Upper lobe of left lung (tissue), 6 donors: ENCODE measurements at regions not wholly inside any gene's neighbourhood (a gene's known extent, or its start where the extent isn't known, plus 50 kb on each side); places are given as distances from the start of the nearest gene placed in this dataset.

Source experiments
- ATAC-seq, 2 donors: fragments of 200-7000 bp; cut with Tn5 transposase; one replicate each; pipeline ENCODE4 v1.9.1; 2022; ENCODE audit warnings: mild to moderate bottlenecking in 2 of 2, moderate library complexity in 2 of 2; ENCODE audit not compliant: low FRiP score in 2 of 2
- DNase-seq, 2 donors: peaks; one replicate each; pipeline ENCODE4 v3.0.0-alpha.2; 2019 to 2020
- H3K27ac ChIP-seq, 4 donors: fragments of 200-600 bp; sonication (generic); one replicate each; pipeline ENCODE4 v1.5.1; 2016 to 2019
- H3K27me3 ChIP-seq, 4 donors: fragments of 200-600 bp; sonication (generic); one replicate each; pipeline ENCODE4 v1.5.1; 2017 to 2019
- H3K36me3 ChIP-seq, 4 donors: fragments of 200-600 bp; sonication (generic); one replicate each; pipeline ENCODE4 v1.5.1; 2016 to 2019
- H3K4me1 ChIP-seq, 4 donors: fragments of 200-600 bp; sonication (generic); one replicate each; pipeline ENCODE4 v1.5.1; 2018 to 2019
- H3K4me3 ChIP-seq, 4 donors: fragments of 200-600 bp; sonication (generic); one replicate each; pipeline ENCODE4 v1.5.1; 2017 to 2019; ENCODE audit warnings: mild to moderate bottlenecking in 2 of 4, moderate library complexity in 1 of 4
- H3K9me3 ChIP-seq, 4 donors: fragments of 200-600 bp; sonication (generic); one replicate each; pipeline ENCODE4 v1.5.1; 2018 to 2019
- EP300 ChIP-seq, 4 donors: sonication (generic); formaldehyde crosslinking; IDR thresholded peaks; one replicate each; pipeline ENCODE4 v1.5.1; 2017; ENCODE audit warnings: antibody characterized with exemption in 4 of 4, control low read depth in 2 of 4
- POLR2A ChIP-seq, 4 donors: fragments of 450-650 bp; IDR thresholded peaks; one replicate each; pipeline ENCODE4 v1.5.1; 2016 to 2017; ENCODE audit warnings: antibody characterized with exemption in 4 of 4, mild to moderate bottlenecking in 2 of 4
- POLR2AphosphoS5 ChIP-seq, 2 donors: sonication (generic); formaldehyde crosslinking; IDR thresholded peaks; one replicate each; pipeline ENCODE4 v1.5.1; 2017; ENCODE audit warnings: antibody characterized with exemption in 2 of 2
- WGBS, 2 donors: methylation state at CpG; one replicate each; pipeline ENCODE4 v1.1.5; 2017 to 2018; 5-methylcytosine and 5-hydroxymethylcytosine counted together
- TF ChIP-seq, protein P1 (sequence below), 6 experiments: fragments of 450-650 bp in 4 of 6; fragments of 200-600 bp in 2 of 6; sonication (generic) in 2 of 6; IDR thresholded peaks; one replicate each; pipeline ENCODE4 v1.5.1; 2016 to 2019; ENCODE audit warnings: antibody characterized with exemption in 6 of 6
- donor health status: DM: no; HTN: no; CAD: no; lungs with moderate emphysema.
- donor health status: DM: no; HTN: yes; CAD: no; lungs with severe emphysema.

DNA sequence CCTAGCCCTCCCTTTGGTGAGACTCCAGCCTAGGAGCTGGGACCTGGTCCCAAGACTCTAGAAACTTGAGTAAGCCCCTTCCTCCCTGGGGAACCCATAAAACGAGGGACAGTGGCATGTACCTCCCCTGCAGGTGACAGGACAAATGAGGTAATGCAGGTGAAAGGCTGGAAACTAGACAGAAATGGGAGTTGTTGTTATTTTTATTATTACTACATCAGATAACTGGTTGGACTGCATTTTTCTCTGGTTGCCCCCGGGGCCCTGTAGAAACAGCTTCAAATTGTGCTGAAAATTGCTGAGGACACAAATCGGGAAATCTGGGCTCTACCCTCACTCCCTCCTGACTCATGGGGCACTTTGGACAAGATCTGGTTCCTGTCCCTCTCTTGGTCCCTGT is 132.3 kb upstream of the WNT4 start:
- 66 to 82% methylated on average over 3 of the region's 3 CpGs for WGBS, 2 donors
- H3K36me3 ChIP-seq = no peaks in the 10 kb centered on the region
- no peak overlapping the region for H3K4me3 ChIP-seq
- no peak for ATAC-seq
- peaks cover 0 to 3% (median 0%) of the 10 kb centered on the region in 4 donors for H3K9me3 ChIP-seq
- H3K4me1 ChIP-seq = no peaks in the 10 kb centered on the region
- no peak for DNase-seq
- no peak for TF ChIP-seq POLR2A (IDR thresholded peaks at IDR 0.05)
- TF ChIP-seq POLR2AphosphoS5 (IDR thresholded peaks at IDR 0.05) = no peak
- TF ChIP-seq, protein P1, sequence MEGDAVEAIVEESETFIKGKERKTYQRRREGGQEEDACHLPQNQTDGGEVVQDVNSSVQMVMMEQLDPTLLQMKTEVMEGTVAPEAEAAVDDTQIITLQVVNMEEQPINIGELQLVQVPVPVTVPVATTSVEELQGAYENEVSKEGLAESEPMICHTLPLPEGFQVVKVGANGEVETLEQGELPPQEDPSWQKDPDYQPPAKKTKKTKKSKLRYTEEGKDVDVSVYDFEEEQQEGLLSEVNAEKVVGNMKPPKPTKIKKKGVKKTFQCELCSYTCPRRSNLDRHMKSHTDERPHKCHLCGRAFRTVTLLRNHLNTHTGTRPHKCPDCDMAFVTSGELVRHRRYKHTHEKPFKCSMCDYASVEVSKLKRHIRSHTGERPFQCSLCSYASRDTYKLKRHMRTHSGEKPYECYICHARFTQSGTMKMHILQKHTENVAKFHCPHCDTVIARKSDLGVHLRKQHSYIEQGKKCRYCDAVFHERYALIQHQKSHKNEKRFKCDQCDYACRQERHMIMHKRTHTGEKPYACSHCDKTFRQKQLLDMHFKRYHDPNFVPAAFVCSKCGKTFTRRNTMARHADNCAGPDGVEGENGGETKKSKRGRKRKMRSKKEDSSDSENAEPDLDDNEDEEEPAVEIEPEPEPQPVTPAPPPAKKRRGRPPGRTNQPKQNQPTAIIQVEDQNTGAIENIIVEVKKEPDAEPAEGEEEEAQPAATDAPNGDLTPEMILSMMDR (IDR thresholded peaks at IDR 0.05) = no peak
- no peak for TF ChIP-seq EP300 (IDR thresholded peaks at IDR 0.05)
- no peak overlapping the region for H3K27ac ChIP-seq
- no peaks in the 10 kb centered on the region for H3K27me3 ChIP-seq

DNA sequence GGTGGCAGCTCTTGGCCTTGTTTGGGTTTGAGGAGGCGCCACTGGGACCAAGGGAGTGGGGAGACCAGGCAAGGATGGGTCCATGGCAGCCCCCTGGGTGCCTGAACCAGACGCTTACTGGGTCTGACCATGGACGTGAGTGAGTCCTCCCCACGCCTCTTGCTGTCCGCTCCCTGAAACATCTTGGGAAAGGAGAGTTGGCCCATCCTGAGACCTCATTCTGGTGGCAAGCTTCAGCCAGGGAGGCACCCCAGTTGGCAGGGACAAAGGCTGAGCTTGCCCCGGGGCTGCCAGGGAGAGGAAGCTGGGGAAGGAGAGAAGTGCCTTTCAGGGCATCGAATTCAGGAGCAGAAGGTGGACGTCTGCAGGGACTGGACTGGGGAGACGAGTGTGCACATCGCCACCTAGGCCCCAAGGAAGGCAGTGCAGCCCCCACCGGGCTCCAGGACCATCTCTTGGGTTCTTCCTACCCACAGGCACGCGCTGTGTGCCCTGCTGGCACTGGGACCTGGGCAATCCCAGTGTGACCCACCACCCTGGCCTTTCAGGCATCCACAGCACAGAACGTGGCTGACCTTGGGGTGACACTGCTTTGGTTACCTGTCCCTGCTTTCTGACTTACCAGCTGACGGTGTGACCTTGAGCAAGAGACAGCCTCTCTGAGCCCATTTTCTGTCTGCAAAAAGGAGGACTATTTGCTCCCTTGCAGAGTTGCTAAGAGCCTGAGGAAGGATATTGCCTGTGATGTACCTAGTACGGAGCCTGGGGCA is 132.9 kb upstream of the WNT4 start:
- ATAC-seq (peak; percentile 79 to 82), DNase-seq (peak; percentile 73 to 82)
- no peaks in the 10 kb centered on the region for H3K27me3 ChIP-seq
- H3K9me3 ChIP-seq = peaks cover 0 to 8% (median 0%) of the 10 kb centered on the region in 4 donors
- TF ChIP-seq POLR2AphosphoS5 (IDR thresholded peaks at IDR 0.05) (no peak), POLR2A (IDR thresholded peaks at IDR 0.05) (no peak)
- TF ChIP-seq, protein P1 (IDR thresholded peaks at IDR 0.05) = peak; percentile 64 to 92 (median 88)
- no peaks in the 10 kb centered on the region for H3K4me1 ChIP-seq
- H3K27ac ChIP-seq = no peak overlapping the region
- 37 to 38% methylated on average over 5 to 16 of the region's 16 CpGs for WGBS, 2 donors
- no peaks in the 10 kb centered on the region for H3K36me3 ChIP-seq
- no peak overlapping the region for H3K4me3 ChIP-seq

DNA sequence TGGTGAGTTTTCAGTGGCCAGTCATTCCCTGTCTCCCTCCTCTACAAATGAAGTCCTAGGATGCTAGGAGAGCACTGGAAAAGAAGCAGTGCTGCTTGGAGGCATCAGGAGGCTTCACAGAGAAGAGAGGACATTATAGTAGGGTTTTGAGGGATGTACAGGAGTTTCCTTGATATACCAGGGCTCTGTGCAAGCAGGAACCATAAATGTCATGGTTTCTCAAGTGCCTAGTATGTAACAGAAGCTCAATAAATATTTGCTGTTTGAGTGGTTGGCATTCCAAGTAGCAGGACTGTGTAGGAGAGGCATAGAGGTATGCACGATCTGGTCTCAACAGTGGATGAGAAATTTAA is 133.5 kb upstream of the WNT4 start:
- Histone ChIP-seq H3K27me3 (no peaks in the 10 kb centered on the region), H3K27ac (no peak overlapping the region), H3K9me3 (peaks cover 0 to 8% (median 0%) of the 10 kb centered on the region in 4 donors), H3K36me3 (no peaks in the 10 kb centered on the region), H3K4me3 (no peak overlapping the region), H3K4me1 (no peaks in the 10 kb centered on the region)
- TF ChIP-seq, protein P1 (IDR thresholded peaks at IDR 0.05) = no peak
- TF ChIP-seq POLR2A (IDR thresholded peaks at IDR 0.05) (no peak), POLR2AphosphoS5 (IDR thresholded peaks at IDR 0.05) (no peak), EP300 (IDR thresholded peaks at IDR 0.05) (no peak)
- ATAC-seq (no peak), DNase-seq (no peak)
- WGBS, 2 donors = 57 to 89% methylated on average over 1 of the region's 1 CpG

DNA sequence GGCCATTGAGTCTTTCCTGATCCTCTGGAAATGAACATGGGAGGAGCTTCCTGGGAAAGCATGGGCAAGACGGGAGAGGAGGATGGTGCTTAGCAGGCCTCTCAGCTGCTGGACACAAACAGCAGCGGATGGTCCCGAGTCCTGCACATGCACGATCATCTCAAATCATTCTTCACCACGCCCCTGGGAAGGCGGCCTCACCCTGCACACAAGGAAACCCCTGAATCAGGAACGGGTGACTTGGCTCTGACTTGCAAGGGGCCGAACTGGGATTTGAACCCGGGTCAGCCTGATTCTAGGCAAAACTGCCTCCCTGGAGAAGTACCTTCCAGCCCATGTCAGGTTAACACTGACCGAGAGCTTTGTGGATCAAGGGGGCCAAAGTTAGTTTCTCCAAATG is 134.8 kb upstream of the WNT4 start:
- H3K36me3 ChIP-seq = no peaks in the 10 kb centered on the region
- H3K4me3 ChIP-seq = no peak overlapping the region
- DNase-seq (no peak), ATAC-seq (no peak)
- no peaks in the 10 kb centered on the region for H3K4me1 ChIP-seq
- H3K9me3 ChIP-seq = peaks cover 0 to 8% (median 0%) of the 10 kb centered on the region in 4 donors
- no peaks in the 10 kb centered on the region for H3K27me3 ChIP-seq
- TF ChIP-seq POLR2AphosphoS5 (IDR thresholded peaks at IDR 0.05) = no peak
- TF ChIP-seq, protein P1 (IDR thresholded peaks at IDR 0.05) = no peak
- TF ChIP-seq POLR2A (IDR thresholded peaks at IDR 0.05) = no peak
- no peak for TF ChIP-seq EP300 (IDR thresholded peaks at IDR 0.05)
- H3K27ac ChIP-seq = no peak overlapping the region
- WGBS, 2 donors = 87 to 88% methylated on average over 10 of the region's 10 CpGs

DNA sequence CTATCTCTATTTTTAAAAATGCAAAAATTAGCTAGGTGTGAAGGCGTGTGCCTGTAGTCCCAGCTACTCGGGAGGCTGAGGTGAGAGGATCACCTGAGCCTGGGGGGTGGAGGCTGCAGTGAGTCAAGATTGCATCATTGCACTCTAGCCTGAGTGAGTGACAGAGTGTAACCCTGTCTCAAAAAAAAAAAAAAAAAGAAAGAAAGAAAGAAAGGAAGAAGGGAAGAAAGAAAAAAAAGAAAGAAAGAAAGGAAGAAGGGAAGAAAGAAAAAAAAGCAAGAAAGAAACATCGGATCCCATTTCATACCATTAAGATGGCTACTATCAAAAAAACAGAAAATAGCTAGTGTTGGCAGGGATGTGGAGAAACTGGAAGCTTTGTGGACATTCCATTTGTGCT is 136.8 kb upstream of the WNT4 start:
- H3K27me3 ChIP-seq = no peaks in the 10 kb centered on the region
- TF ChIP-seq POLR2AphosphoS5 (IDR thresholded peaks at IDR 0.05) (no peak), POLR2A (IDR thresholded peaks at IDR 0.05) (no peak), EP300 (IDR thresholded peaks at IDR 0.05) (no peak)
- TF ChIP-seq, protein P1 (IDR thresholded peaks at IDR 0.05) = no peak
- no peak for ATAC-seq
- no peak for DNase-seq
- H3K4me1 ChIP-seq = no peaks in the 10 kb centered on the region
- H3K27ac ChIP-seq = no peak overlapping the region
- 89 to 98% methylated on average over 3 of the region's 3 CpGs for WGBS, 2 donors
- no peak overlapping the region for H3K4me3 ChIP-seq
- peaks cover 0 to 8% (median 0%) of the 10 kb centered on the region in 4 donors for H3K9me3 ChIP-seq
- H3K36me3 ChIP-seq = no peaks in the 10 kb centered on the region
